DOHH2 (cell line): ENCODE measurements at regions not wholly inside any gene's neighbourhood (a gene's known extent, or its start where the extent isn't known, plus 50 kb on each side); places are given as distances from the start of the nearest gene placed in this dataset.

Source experiments
- CTCF ChIP-seq: fragments of 200-600 bp; sonication (generic); IDR thresholded peaks from one replicate; pipeline ENCODE4 v1.5.1; 2014; ENCODE audit warnings: antibody characterized with exemption, mild to moderate bottlenecking, low read depth, low read length; ENCODE audit not compliant: poor library complexity, severe bottlenecking
- EZH2phosphoT487 ChIP-seq: fragments of 200-600 bp; sonication (generic); IDR thresholded peaks from 2 replicates; pipeline ENCODE4 v1.6.1; 2017; ENCODE audit warnings: borderline replicate concordance, mild to moderate bottlenecking, antibody characterized with exemption, low read length, moderate library complexity, mixed read lengths

GRCh38 chr3:170727754-170728153, 141.9 kb upstream of the SLC7A14 start:
- TF ChIP-seq CTCF (no peak), EZH2phosphoT487 (no peak)
